ENCODE measurements at regions not wholly inside any gene's neighbourhood (a gene's known extent, or its start where the extent isn't known, plus 50 kb on each side); places are given as distances from the start of the nearest gene placed in this dataset.

DNA sequence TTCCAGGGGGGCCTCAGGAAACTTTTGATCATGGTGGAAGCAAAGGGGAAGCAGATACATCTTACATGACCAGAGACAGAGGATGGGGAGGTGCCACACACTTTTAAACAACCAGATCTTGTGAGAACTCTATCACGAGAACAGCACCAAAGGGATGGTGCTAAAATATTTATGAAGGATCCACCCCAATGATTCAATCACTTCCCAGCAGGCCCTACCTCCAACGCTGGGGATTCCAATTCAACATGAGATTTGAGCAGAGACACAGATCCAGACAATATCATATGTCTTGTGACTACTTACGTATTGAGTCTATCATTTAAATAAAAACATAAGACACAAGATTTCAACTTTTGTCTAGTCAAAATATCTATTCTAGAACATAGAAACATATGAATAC lies 351.9 kb downstream of the EPM2A start:
- H3K27me3 ChIP-seq (replicated peaks in 1 of 4; ENCODE audit: control extremely low read depth in 1 of 4, control insufficient read depth in 3 of 4, insufficient read depth in 4 of 4, low read length in 3 of 4), result no peaks in the 10 kb centered on the region
- no peaks in the 10 kb centered on the region for H3K27me3 Mint-ChIP-seq
- H3K36me3 ChIP-seq (replicated peaks in 1 of 2; ENCODE audit: control extremely low read depth in 1 of 2, control insufficient read depth in 1 of 2, extremely low read depth in 1 of 2, insufficient read depth in 2 of 2, low read length in 1 of 2), result no peaks in the 10 kb centered on the region
- POLR2A ChIA-PET, result no interaction called here
- no peaks in the 10 kb centered on the region for H3K4me1 ChIP-seq (ENCODE audit: control insufficient read depth in 2 of 2, insufficient read depth in 2 of 2, low read length in 2 of 2)
- H3K4me1 Mint-ChIP-seq, result no peaks in the 10 kb centered on the region
- CTCF ChIA-PET, result no interaction called here
- no CpG with 5 or more reads among the region's 3 CpGs for WGBS (ENCODE audit: insufficient coverage)
- no peak overlapping the region for H3K27ac ChIP-seq (ENCODE audit: low read length in 2 of 2)
- no peak overlapping the region for H2AFZ ChIP-seq (ENCODE audit: insufficient read depth, low read depth, low read length, poor library complexity, severe bottlenecking)
- H3K4me3 Mint-ChIP-seq, result no peak overlapping the region
- peaks cover 2% of the 10 kb centered on the region for H3K9me3 Mint-ChIP-seq (ENCODE audit: insufficient read depth)
- H4K20me1 ChIP-seq (ENCODE audit: control insufficient read depth, insufficient read depth, low read length, poor library complexity, severe bottlenecking), result no peaks in the 10 kb centered on the region
- H3K9me3 ChIP-seq (ENCODE audit: control extremely low read depth in 1 of 3, control insufficient read depth in 2 of 3, insufficient read depth in 1 of 3, low read length in 2 of 3), result peaks cover 0 to 6% (median 0%) of the 10 kb centered on the region in 3 donors
- intact Hi-C loops (cut with micrococcal nuclease), result no loop called here
- no peak overlapping the region for H3K4me3 ChIP-seq (ENCODE audit: control extremely low read depth in 1 of 5, extremely low read depth in 1 of 5, insufficient read depth in 1 of 5, low read depth in 2 of 5, low read length in 4 of 5)
- DNase-seq (no peak), ATAC-seq (ENCODE audit: low read depth) (no peak)
- no peak overlapping the region for H3K4me2 ChIP-seq (replicated peaks; ENCODE audit: low read depth, low read length, poor library complexity, severe bottlenecking)
- no peak overlapping the region for H3K9ac ChIP-seq (ENCODE audit: low read length)
- no peak for TF ChIP-seq EZH2 (IDR thresholded peaks at IDR 0.05; ENCODE audit: borderline replicate concordance, insufficient read depth, low read depth, low read length, poor library complexity, severe bottlenecking)
- TF ChIP-seq, protein P1, sequence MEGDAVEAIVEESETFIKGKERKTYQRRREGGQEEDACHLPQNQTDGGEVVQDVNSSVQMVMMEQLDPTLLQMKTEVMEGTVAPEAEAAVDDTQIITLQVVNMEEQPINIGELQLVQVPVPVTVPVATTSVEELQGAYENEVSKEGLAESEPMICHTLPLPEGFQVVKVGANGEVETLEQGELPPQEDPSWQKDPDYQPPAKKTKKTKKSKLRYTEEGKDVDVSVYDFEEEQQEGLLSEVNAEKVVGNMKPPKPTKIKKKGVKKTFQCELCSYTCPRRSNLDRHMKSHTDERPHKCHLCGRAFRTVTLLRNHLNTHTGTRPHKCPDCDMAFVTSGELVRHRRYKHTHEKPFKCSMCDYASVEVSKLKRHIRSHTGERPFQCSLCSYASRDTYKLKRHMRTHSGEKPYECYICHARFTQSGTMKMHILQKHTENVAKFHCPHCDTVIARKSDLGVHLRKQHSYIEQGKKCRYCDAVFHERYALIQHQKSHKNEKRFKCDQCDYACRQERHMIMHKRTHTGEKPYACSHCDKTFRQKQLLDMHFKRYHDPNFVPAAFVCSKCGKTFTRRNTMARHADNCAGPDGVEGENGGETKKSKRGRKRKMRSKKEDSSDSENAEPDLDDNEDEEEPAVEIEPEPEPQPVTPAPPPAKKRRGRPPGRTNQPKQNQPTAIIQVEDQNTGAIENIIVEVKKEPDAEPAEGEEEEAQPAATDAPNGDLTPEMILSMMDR (IDR thresholded peaks at IDR 0.05), result no peak
- no peaks in the 10 kb centered on the region for H3K79me2 ChIP-seq (ENCODE audit: control insufficient read depth, insufficient read depth, low read length)
- no peak overlapping the region for H3K27ac Mint-ChIP-seq

DNA sequence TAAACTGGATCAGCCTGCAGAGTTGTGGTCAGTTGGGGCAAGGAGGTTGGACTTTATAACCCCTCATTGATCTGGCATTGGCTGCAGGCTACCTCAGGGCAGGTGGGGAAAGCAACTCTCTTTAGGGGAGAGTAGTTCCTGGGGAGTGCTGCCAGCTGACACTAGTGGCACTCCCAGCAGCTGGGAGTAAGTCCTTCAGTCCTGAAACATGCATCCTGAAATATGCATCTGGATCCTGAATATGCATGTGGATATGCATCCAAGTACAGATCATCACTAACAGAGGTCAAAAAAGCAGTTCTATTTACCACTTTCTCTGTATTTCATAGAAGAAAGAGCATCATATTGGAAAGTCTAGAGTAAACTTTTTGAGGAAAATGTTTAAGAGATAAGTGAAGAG lies 350.8 kb downstream of the EPM2A start:
- TF ChIP-seq, protein P1 (IDR thresholded peaks at IDR 0.05), result no peak
- TF ChIP-seq EZH2 (IDR thresholded peaks at IDR 0.05; ENCODE audit: borderline replicate concordance, insufficient read depth, low read depth, low read length, poor library complexity, severe bottlenecking), result no peak
- peaks cover 2% of the 10 kb centered on the region for H3K9me3 Mint-ChIP-seq (ENCODE audit: insufficient read depth)
- H3K79me2 ChIP-seq (ENCODE audit: control insufficient read depth, insufficient read depth, low read length), result no peaks in the 10 kb centered on the region
- CTCF ChIA-PET, result no interaction called here
- no peak for DNase-seq
- H3K9ac ChIP-seq (ENCODE audit: low read length), result no peak overlapping the region
- H3K27ac Mint-ChIP-seq, result no peak overlapping the region
- H3K4me2 ChIP-seq (replicated peaks; ENCODE audit: low read depth, low read length, poor library complexity, severe bottlenecking), result no peak overlapping the region
- H3K36me3 ChIP-seq (replicated peaks in 1 of 2; ENCODE audit: control extremely low read depth in 1 of 2, control insufficient read depth in 1 of 2, extremely low read depth in 1 of 2, insufficient read depth in 2 of 2, low read length in 1 of 2), result no peaks in the 10 kb centered on the region
- H3K4me1 ChIP-seq (ENCODE audit: control insufficient read depth in 2 of 2, insufficient read depth in 2 of 2, low read length in 2 of 2), result no peaks in the 10 kb centered on the region
- no peak for ATAC-seq (ENCODE audit: low read depth)
- no peaks in the 10 kb centered on the region for H4K20me1 ChIP-seq (ENCODE audit: control insufficient read depth, insufficient read depth, low read length, poor library complexity, severe bottlenecking)
- H3K27me3 ChIP-seq (replicated peaks in 1 of 4; ENCODE audit: control extremely low read depth in 1 of 4, control insufficient read depth in 3 of 4, insufficient read depth in 4 of 4, low read length in 3 of 4), result no peaks in the 10 kb centered on the region
- no peaks in the 10 kb centered on the region for H3K4me1 Mint-ChIP-seq
- no peak overlapping the region for H3K4me3 ChIP-seq (ENCODE audit: control extremely low read depth in 1 of 5, extremely low read depth in 1 of 5, insufficient read depth in 1 of 5, low read depth in 2 of 5, low read length in 4 of 5)
- no peak overlapping the region for H3K27ac ChIP-seq (ENCODE audit: low read length in 2 of 2)
- POLR2A ChIA-PET, result no interaction called here
- H3K27me3 Mint-ChIP-seq, result no peaks in the 10 kb centered on the region
- intact Hi-C loops (cut with micrococcal nuclease), result no loop called here
- no peak overlapping the region for H3K4me3 Mint-ChIP-seq
- H3K9me3 ChIP-seq (ENCODE audit: control extremely low read depth in 1 of 3, control insufficient read depth in 2 of 3, insufficient read depth in 1 of 3, low read length in 2 of 3), result no peaks in the 10 kb centered on the region
- H2AFZ ChIP-seq (ENCODE audit: insufficient read depth, low read depth, low read length, poor library complexity, severe bottlenecking), result no peak overlapping the region
